ENCODE measurements at regions not wholly inside any gene's neighbourhood (a gene's known extent, or its start where the extent isn't known, plus 50 kb on each side); places are given as distances from the start of the nearest gene placed in this dataset.

- H3K27ac ChIP-seq = no peak overlapping the region
- ATAC-seq = peak in 2 of 4 donors; percentile 21 to 27
- no peaks in the 10 kb centered on the region for H3K36me3 ChIP-seq
- no peak overlapping the region for H3K4me3 ChIP-seq
- no peaks in the 10 kb centered on the region for H3K4me1 ChIP-seq
- WGBS, 2 donors = 28 to 34% methylated on average over 2 of the region's 2 CpGs
- intact Hi-C loops (cut with DNase I) = no loop called here
- no peak for DNase-seq
- H3K9me3 ChIP-seq = no peaks in the 10 kb centered on the region
- H3K27me3 ChIP-seq = no peaks in the 10 kb centered on the region
- no peak for FAIRE-seq
- no peak for TF ChIP-seq CTCF (IDR thresholded peaks at IDR 0.05)
Observed at GRCh38 chr21:14870853-14871149, 194.0 kb downstream of the NRIP1 start.

DNA sequence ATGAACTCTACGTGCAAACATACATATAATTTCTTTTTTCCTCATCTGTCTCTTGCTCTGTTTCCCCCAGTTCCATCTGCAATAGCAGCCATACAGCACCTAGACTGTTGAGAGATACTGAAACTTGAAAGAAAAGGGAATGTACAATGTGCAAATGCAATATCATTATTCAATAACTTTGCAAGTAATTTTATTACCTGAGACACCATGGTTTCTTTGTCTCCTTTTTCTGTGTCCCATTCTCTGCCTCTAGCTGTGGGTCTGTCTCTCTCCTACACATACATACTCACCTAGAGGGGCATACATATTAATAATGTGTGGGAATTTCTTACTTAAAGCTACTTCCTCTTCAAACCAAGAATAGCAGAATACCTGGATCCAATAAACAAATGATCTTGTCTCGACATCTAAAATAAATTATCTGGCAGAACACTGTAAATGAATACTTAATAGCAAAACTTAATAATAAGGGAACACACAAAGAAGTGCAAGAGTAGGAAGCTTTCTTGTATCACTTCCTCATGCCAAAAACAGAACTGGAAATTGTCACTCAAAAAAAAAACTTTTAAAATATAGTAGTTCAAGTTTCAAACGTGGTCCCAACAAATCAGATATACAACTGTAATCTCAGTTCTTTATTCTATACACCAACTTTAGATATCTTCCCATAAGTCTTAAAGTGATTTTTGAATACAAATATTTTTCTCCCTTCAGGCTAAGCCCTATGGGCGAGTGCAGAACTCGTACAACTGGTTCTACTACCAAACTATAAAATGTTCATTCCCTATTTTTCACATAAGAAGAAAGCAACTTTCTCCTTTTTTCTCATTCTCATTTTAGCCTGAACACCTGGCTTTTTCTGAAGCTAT is 194.6 kb downstream of the NRIP1 start:
- no peak for TF ChIP-seq CTCF (IDR thresholded peaks at IDR 0.05)
- DNase-seq = no peak
- intact Hi-C loops (cut with DNase I) = loop anchor here in 2 of 3 donors (10.0 kb wide), 1 partner anchor 615 kb away; no protein-coding TSS in a partner anchor
- Histone ChIP-seq H3K36me3 (no peaks in the 10 kb centered on the region), H3K27ac (no peak overlapping the region), H3K27me3 (no peaks in the 10 kb centered on the region), H3K4me1 (no peaks in the 10 kb centered on the region), H3K4me3 (no peak overlapping the region), H3K9me3 (no peaks in the 10 kb centered on the region)
- peak in 2 of 4 donors; percentile 29 to 42 for ATAC-seq
- FAIRE-seq = no peak
- WGBS, 2 donors = 39 to 46% methylated on average over 5 of the region's 5 CpGs

DNA sequence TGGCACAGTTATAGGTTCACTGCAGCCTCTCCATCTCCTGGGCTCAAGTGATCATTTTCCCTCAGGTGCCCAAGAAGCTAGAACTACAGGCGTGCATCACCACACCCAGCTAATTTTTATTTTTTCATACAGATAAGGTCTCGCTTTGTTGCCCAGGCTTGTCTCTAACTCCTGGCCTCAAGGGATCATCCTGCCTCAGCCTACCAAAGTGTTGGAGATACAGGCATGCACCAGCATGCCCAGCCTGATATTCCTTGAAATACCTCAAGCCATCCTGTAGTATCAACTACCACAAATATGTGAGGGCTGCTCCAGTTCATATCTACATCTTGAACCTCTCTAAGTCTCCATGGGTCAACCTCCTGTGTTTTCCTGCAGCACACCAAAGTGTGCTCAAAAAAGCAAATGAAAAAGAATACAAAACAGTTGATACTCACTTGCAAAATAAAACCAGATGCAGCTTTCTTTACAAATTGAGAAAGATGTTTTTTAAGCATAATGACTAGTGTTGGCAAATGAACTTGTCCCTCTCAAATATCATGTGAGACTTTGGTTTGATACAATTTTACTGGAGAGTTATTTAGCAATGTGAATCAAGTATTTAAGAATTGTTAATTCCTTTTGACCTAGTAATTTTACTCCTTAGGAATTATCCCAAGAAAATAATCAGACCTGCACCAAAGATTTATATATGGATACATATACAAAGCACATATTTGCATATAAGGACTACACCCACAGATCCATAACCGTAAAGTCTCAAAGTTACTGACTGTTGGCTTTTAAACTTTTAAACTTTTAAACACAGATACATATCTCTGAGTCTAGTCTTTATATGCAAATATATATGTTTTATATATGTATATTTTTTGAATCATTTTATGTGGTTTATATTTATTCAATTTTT is 197.7 kb downstream of the NRIP1 start:
- Histone ChIP-seq H3K4me1 (peaks cover 0 to 7% (median 0%) of the 10 kb centered on the region in 3 donors), H3K27me3 (no peaks in the 10 kb centered on the region), H3K36me3 (no peaks in the 10 kb centered on the region), H3K9me3 (no peaks in the 10 kb centered on the region), H3K4me3 (no peak overlapping the region), H3K27ac (no peak overlapping the region)
- no peak for FAIRE-seq
- DNase-seq = no peak
- WGBS, 2 donors = 90 to 93% methylated on average over 3 of the region's 3 CpGs
- intact Hi-C loops (cut with DNase I) = loop anchor here in 2 of 3 donors (10.0 kb wide), 1 partner anchor 618 kb away; no protein-coding TSS in a partner anchor
- no peak for TF ChIP-seq CTCF (IDR thresholded peaks at IDR 0.05)
- ATAC-seq = no peak

DNA sequence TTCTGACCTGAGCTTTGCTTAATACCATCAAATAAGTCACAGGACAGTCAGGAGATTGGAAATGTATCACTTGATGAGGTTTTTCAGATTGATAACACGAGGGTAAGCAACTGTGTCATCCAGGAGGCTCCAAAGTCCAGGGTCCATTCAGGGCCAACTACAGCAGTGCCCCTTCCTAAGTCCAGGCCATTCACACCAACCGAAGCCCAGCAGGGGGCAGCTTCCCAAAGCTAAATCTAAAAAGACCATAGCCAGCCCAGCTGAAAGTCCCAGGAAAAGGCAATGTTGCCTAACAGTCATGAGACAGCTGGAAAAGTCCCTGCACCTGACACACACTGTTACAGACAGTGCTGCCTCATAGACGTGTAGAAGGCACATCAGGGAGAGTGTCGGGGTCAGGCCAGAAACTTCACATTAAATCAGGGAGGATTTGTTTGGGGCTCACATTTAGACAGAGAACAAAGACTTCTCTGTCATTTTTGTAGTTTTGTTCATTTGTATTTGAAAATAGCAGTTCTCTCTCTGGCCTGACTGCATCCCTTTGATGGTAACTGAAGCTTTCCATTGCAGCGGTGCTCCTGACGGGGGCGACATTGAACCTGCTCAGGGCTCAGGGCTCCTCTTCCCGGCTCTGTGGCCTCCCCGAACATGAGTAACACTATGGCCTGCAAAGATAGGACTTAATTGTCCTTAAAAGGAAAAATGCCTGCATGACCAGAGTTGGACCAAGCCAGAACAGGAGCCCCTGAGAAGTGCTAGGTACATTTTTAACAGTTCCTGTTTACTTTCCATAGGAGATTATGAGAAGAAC is 200.4 kb downstream of the NRIP1 start:
- H3K4me1 ChIP-seq = peaks cover 0 to 7% (median 0%) of the 10 kb centered on the region in 3 donors
- ATAC-seq = peak; percentile 90 to 95 (median 94)
- DNase-seq = peak; percentile 46 to 78 (median 63)
- peak overlapping the region in 2 of 4 donors; percentile 6 to 45 for H3K27ac ChIP-seq
- H3K27me3 ChIP-seq = no peaks in the 10 kb centered on the region
- WGBS, 2 donors = 19 to 22% methylated on average over 9 of the region's 9 CpGs
- peak in 3 of 4 donors; percentile 14 to 37 (median 26) for TF ChIP-seq CTCF (IDR thresholded peaks at IDR 0.05)
- no peak for FAIRE-seq
- intact Hi-C loops (cut with DNase I) = loop anchor here in 2 of 3 donors (10.0 kb wide), 1 partner anchor 620 kb away; no protein-coding TSS in a partner anchor
- H3K4me3 ChIP-seq = no peak overlapping the region
- H3K36me3 ChIP-seq = no peaks in the 10 kb centered on the region
- H3K9me3 ChIP-seq = no peaks in the 10 kb centered on the region

All from pancreas (tissue), 10 donors.